GM23338 (cell line): ENCODE measurements at regions not wholly inside any gene's neighbourhood (a gene's known extent, or its start where the extent isn't known, plus 50 kb on each side); places are given as distances from the start of the nearest gene placed in this dataset.

Source experiments
- ATAC-seq: fragments of 200-7000 bp; cut with Tn5 transposase; 3 replicates; pipeline ENCODE4 v1.9.1; 2020
- DNase-seq: peaks from one replicate; pipeline ENCODE4 v3.0.0-alpha.2; 2015; ENCODE audit warnings: low spot score
- H2AFZ ChIP-seq: fragments of 200-600 bp; sonication (generic); 2 replicates; pipeline ENCODE4 v1.8.0; 2016; ENCODE audit warnings: antibody characterized with exemption, mild to moderate bottlenecking, moderate library complexity
- H3F3A ChIP-seq: fragments of 200-600 bp; sonication (generic); replicated peaks from 2 replicates; pipeline ENCODE4 v1.8.0; 2017; ENCODE audit warnings: antibody characterized with exemption, mixed run types, low read depth
- H3K27ac ChIP-seq: fragments of 200-600 bp; sonication (generic); 2 replicates; pipeline ENCODE4 v1.6.1; 2016; ENCODE audit warnings: low read depth
- H3K27me3 ChIP-seq: fragments of 200-600 bp; sonication (generic); 2 replicates; pipeline ENCODE4 v1.8.0; 2016; ENCODE audit warnings: mild to moderate bottlenecking, mixed run types, moderate library complexity; ENCODE audit not compliant: insufficient read depth
- H3K36me3 ChIP-seq: fragments of 200-600 bp; sonication (generic); 2 replicates; pipeline ENCODE4 v1.8.0; 2016; ENCODE audit warnings: mild to moderate bottlenecking; ENCODE audit not compliant: insufficient read depth
- H3K4me1 ChIP-seq: fragments of 200-600 bp; sonication (generic); 2 replicates; pipeline ENCODE4 v1.8.0; 2016; ENCODE audit warnings: mild to moderate bottlenecking, moderate library complexity; ENCODE audit not compliant: insufficient read depth
- H3K4me2 ChIP-seq: fragments of 200-600 bp; sonication (generic); 2 replicates; pipeline ENCODE4 v1.7.1; 2017; ENCODE audit warnings: mixed run types
- H3K4me3 ChIP-seq: fragments of 200-600 bp; sonication (generic); 2 replicates; pipeline ENCODE4 v1.6.1; 2016; ENCODE audit warnings: mixed run types
- H3K79me2 ChIP-seq: fragments of 200-600 bp; sonication (generic); replicated peaks from 2 replicates; pipeline ENCODE4 v1.8.0; 2017; ENCODE audit warnings: mild to moderate bottlenecking; ENCODE audit not compliant: insufficient read depth
- H3K9me2 ChIP-seq: fragments of 200-600 bp; sonication (generic); 2 replicates; pipeline ENCODE4 v1.8.0; 2017; ENCODE audit not compliant: insufficient read depth
- H4K20me1 ChIP-seq: fragments of 200-600 bp; sonication (generic); replicated peaks from 2 replicates; pipeline ENCODE4 v1.8.0; 2017; ENCODE audit warnings: mild to moderate bottlenecking; ENCODE audit not compliant: insufficient read depth
- H3K27ac Mint-ChIP-seq: 2 replicates; pipeline ENCODE4 v1.8.0; 2020; ENCODE audit warnings: inconsistent platforms, mild to moderate bottlenecking, moderate library complexity, mixed read lengths
- H3K27me3 Mint-ChIP-seq: 3 replicates; pipeline ENCODE4 v1.8.0; 2022; ENCODE audit warnings: low read depth, mild to moderate bottlenecking, moderate library complexity, mixed read lengths, inconsistent platforms; ENCODE audit not compliant: insufficient read depth, poor library complexity
- H3K36me3 Mint-ChIP-seq: 3 replicates; pipeline ENCODE4 v1.8.0; 2021; ENCODE audit warnings: low read depth, mild to moderate bottlenecking, inconsistent platforms, moderate library complexity, mixed read lengths
- H3K4me1 Mint-ChIP-seq: 3 replicates; pipeline ENCODE4 v1.8.0; 2020; ENCODE audit warnings: mild to moderate bottlenecking, inconsistent platforms, mixed read lengths
- H3K4me3 Mint-ChIP-seq: 3 replicates; pipeline ENCODE4 v1.8.0; 2021; ENCODE audit warnings: moderate library complexity, mild to moderate bottlenecking, inconsistent platforms, mixed read lengths
- H3K9me3 Mint-ChIP-seq: 3 replicates; pipeline ENCODE4 v1.8.0; 2020; ENCODE audit warnings: moderate library complexity, mild to moderate bottlenecking, inconsistent platforms, mixed read lengths
- CREB1 ChIP-seq: fragments of 250-450 bp; sonication (Bioruptor Pico); IDR thresholded peaks from 2 replicates; pipeline ENCODE4 v1.5.0; 2020; ENCODE audit warnings: low read depth, mild to moderate bottlenecking, moderate library complexity
- EZH2 ChIP-seq: fragments of 200-600 bp; sonication (generic); IDR thresholded peaks from one replicate; pipeline ENCODE4 v1.8.0; 2017; ENCODE audit warnings: antibody characterized with exemption, mild to moderate bottlenecking, low read depth; ENCODE audit not compliant: unreplicated experiment
- EZH2phosphoT487 ChIP-seq: fragments of 200-600 bp; sonication (generic); IDR thresholded peaks from one replicate; pipeline ENCODE4 v1.8.1; 2018; ENCODE audit warnings: antibody characterized with exemption; ENCODE audit not compliant: unreplicated experiment
- JUNB ChIP-seq: IDR thresholded peaks from one replicate; pipeline ENCODE4 v1.6.1; 2016; ENCODE audit warnings: antibody characterized with exemption; ENCODE audit not compliant: unreplicated experiment
- NANOG ChIP-seq: IDR thresholded peaks from 2 replicates; pipeline ENCODE4 v1.6.1; 2016; ENCODE audit warnings: antibody characterized with exemption, borderline replicate concordance
- POLR2AphosphoS5 ChIP-seq: IDR thresholded peaks from 2 replicates; pipeline ENCODE4 v1.6.1; 2016; ENCODE audit warnings: antibody characterized with exemption, low read depth
- REST ChIP-seq: IDR thresholded peaks from one replicate; pipeline ENCODE4 v1.6.1; 2018; ENCODE audit warnings: antibody characterized with exemption; ENCODE audit not compliant: unreplicated experiment
- STAT1 ChIP-seq: IDR thresholded peaks from one replicate; pipeline ENCODE4 v1.6.1; 2016; ENCODE audit warnings: antibody characterized with exemption; ENCODE audit not compliant: unreplicated experiment
- ZNF114 ChIP-seq: fragments of 250-450 bp; sonication (Bioruptor Pico); IDR thresholded peaks from 2 replicates; pipeline ENCODE4 v1.5.0; 2020; ENCODE audit warnings: mild to moderate bottlenecking, moderate library complexity
- ZNF331 ChIP-seq: fragments of 250-450 bp; sonication (Bioruptor Pico); IDR thresholded peaks from 2 replicates; pipeline ENCODE4 v1.5.0; 2020; ENCODE audit warnings: low read depth, mild to moderate bottlenecking, moderate library complexity
- TF ChIP-seq, protein P1 (sequence below): fragments of 250-450 bp; sonication (Bioruptor Pico); IDR thresholded peaks from 2 replicates; pipeline ENCODE4 v1.5.0; 2020; ENCODE audit warnings: mild to moderate bottlenecking, moderate library complexity
- TF ChIP-seq, protein P2 (sequence below): IDR thresholded peaks from 2 replicates; pipeline ENCODE4 v1.6.1; 2016; ENCODE audit warnings: antibody characterized with exemption
- TF ChIP-seq, protein P3 (sequence below), 2 experiments: fragments of 200-600 bp in 1 of 2; sonication (generic) in 1 of 2; conservative IDR thresholded peaks; 2 replicates each; pipeline versions ENCODE4 v1.5.1 to v1.6.1; 2016 to 2017; ENCODE audit warnings: antibody characterized with exemption in 2 of 2, low read depth in 2 of 2, mild to moderate bottlenecking in 2 of 2, moderate library complexity in 1 of 2

DNA sequence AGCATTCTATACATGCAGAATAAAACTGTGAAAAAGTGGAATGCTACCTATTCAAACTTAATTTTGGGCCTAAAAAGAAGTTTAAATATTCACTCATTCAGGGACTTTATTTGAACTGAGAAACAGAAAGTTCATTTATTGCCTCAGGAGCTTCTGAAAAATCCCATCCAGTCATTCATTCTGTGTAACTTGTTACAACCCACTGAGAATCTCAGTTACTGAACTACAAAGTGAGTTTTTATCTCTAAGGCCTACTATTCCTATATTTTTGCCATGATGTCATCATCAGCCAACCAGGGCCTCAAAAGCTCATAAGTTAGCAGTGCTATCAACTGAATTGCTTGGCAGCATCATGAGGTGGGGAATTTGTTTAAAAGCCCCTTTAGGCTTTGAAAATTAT lies 98.0 kb upstream of the BOC start:
- no peak overlapping the region for H3K4me2 ChIP-seq
- no peak for TF ChIP-seq EZH2phosphoT487
- TF ChIP-seq STAT1, result no peak
- no peak for TF ChIP-seq ZNF331 (CRISPR knock-in tag)
- no peak for TF ChIP-seq JUNB
- TF ChIP-seq, protein P1, sequence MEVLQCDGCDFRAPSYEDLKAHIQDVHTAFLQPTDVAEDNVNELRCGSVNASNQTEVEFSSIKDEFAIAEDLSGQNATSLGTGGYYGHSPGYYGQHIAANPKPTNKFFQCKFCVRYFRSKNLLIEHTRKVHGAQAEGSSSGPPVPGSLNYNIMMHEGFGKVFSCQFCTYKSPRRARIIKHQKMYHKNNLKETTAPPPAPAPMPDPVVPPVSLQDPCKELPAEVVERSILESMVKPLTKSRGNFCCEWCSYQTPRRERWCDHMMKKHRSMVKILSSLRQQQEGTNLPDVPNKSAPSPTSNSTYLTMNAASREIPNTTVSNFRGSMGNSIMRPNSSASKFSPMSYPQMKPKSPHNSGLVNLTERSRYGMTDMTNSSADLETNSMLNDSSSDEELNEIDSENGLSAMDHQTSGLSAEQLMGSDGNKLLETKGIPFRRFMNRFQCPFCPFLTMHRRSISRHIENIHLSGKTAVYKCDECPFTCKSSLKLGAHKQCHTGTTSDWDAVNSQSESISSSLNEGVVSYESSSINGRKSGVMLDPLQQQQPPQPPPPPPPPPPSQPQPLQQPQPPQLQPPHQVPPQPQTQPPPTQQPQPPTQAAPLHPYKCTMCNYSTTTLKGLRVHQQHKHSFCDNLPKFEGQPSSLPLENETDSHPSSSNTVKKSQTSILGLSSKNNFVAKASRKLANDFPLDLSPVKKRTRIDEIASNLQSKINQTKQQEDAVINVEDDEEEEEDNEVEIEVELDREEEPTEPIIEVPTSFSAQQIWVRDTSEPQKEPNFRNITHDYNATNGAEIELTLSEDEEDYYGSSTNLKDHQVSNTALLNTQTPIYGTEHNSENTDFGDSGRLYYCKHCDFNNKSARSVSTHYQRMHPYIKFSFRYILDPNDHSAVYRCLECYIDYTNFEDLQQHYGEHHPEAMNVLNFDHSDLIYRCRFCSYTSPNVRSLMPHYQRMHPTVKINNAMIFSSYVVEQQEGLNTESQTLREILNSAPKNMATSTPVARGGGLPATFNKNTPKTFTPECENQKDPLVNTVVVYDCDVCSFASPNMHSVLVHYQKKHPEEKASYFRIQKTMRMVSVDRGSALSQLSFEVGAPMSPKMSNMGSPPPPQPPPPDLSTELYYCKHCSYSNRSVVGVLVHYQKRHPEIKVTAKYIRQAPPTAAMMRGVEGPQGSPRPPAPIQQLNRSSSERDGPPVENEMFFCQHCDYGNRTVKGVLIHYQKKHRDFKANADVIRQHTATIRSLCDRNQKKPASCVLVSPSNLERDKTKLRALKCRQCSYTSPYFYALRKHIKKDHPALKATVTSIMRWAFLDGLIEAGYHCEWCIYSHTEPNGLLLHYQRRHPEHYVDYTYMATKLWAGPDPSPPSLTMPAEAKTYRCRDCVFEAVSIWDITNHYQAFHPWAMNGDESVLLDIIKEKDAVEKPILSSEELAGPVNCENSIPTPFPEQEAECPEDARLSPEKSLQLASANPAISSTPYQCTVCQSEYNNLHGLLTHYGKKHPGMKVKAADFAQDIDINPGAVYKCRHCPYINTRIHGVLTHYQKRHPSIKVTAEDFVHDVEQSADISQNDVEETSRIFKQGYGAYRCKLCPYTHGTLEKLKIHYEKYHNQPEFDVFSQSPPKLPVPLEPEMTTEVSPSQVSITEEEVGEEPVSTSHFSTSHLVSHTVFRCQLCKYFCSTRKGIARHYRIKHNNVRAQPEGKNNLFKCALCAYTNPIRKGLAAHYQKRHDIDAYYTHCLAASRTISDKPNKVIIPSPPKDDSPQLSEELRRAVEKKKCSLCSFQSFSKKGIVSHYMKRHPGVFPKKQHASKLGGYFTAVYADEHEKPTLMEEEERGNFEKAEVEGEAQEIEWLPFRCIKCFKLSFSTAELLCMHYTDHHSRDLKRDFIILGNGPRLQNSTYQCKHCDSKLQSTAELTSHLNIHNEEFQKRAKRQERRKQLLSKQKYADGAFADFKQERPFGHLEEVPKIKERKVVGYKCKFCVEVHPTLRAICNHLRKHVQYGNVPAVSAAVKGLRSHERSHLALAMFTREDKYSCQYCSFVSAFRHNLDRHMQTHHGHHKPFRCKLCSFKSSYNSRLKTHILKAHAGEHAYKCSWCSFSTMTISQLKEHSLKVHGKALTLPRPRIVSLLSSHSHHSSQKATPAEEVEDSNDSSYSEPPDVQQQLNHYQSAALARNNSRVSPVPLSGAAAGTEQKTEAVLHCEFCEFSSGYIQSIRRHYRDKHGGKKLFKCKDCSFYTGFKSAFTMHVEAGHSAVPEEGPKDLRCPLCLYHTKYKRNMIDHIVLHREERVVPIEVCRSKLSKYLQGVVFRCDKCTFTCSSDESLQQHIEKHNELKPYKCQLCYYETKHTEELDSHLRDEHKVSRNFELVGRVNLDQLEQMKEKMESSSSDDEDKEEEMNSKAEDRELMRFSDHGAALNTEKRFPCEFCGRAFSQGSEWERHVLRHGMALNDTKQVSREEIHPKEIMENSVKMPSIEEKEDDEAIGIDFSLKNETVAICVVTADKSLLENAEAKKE (CRISPR knock-in tag), result no peak
- TF ChIP-seq, protein P2, sequence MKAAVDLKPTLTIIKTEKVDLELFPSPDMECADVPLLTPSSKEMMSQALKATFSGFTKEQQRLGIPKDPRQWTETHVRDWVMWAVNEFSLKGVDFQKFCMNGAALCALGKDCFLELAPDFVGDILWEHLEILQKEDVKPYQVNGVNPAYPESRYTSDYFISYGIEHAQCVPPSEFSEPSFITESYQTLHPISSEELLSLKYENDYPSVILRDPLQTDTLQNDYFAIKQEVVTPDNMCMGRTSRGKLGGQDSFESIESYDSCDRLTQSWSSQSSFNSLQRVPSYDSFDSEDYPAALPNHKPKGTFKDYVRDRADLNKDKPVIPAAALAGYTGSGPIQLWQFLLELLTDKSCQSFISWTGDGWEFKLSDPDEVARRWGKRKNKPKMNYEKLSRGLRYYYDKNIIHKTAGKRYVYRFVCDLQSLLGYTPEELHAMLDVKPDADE, result no peak
- TF ChIP-seq, protein P3, sequence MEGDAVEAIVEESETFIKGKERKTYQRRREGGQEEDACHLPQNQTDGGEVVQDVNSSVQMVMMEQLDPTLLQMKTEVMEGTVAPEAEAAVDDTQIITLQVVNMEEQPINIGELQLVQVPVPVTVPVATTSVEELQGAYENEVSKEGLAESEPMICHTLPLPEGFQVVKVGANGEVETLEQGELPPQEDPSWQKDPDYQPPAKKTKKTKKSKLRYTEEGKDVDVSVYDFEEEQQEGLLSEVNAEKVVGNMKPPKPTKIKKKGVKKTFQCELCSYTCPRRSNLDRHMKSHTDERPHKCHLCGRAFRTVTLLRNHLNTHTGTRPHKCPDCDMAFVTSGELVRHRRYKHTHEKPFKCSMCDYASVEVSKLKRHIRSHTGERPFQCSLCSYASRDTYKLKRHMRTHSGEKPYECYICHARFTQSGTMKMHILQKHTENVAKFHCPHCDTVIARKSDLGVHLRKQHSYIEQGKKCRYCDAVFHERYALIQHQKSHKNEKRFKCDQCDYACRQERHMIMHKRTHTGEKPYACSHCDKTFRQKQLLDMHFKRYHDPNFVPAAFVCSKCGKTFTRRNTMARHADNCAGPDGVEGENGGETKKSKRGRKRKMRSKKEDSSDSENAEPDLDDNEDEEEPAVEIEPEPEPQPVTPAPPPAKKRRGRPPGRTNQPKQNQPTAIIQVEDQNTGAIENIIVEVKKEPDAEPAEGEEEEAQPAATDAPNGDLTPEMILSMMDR (conservative IDR thresholded peaks at IDR 0.05; ENCODE audit: low read depth in 2 of 2), result no peak
- no peak for TF ChIP-seq POLR2AphosphoS5
- no peak for TF ChIP-seq ZNF114
- no peak for TF ChIP-seq NANOG
- no peak for TF ChIP-seq EZH2
- TF ChIP-seq REST, result no peak
- TF ChIP-seq CREB1 (CRISPR knock-in tag), result no peak
- no peaks in the 10 kb centered on the region for H3K27me3 ChIP-seq
- H3K9me2 ChIP-seq, result 0 out of 2 replicates have a peak, but pooled peaks cover 6% of the 10 kb centered on the region
- no peak overlapping the region for H3K4me3 Mint-ChIP-seq
- H3K4me3 ChIP-seq, result no peak overlapping the region
- no peaks in the 10 kb centered on the region for H3K9me3 Mint-ChIP-seq
- H3K4me1 ChIP-seq, result peaks cover 13% of the 10 kb centered on the region; the same call in 1 of the 2 replicates
- DNase-seq, result no peak
- no peak overlapping the region for H2AFZ ChIP-seq
- no peaks in the 10 kb centered on the region for H3K36me3 Mint-ChIP-seq
- peaks cover 11% of the 10 kb centered on the region for H3K4me1 Mint-ChIP-seq
- H3K27me3 Mint-ChIP-seq, result peaks cover 2% of the 10 kb centered on the region
- H3K27ac Mint-ChIP-seq, result no peak overlapping the region
- no peaks in the 10 kb centered on the region for H3K36me3 ChIP-seq
- no peaks in the 10 kb centered on the region for H3F3A ChIP-seq
- H4K20me1 ChIP-seq, result no peaks in the 10 kb centered on the region
- no peak for ATAC-seq
- no peaks in the 10 kb centered on the region for H3K79me2 ChIP-seq
- no peak overlapping the region for H3K27ac ChIP-seq
